HuH-7 (cell line): ENCODE measurements at regions not wholly inside any gene's neighbourhood (a gene's known extent, or its start where the extent isn't known, plus 50 kb on each side); places are given as distances from the start of the nearest gene placed in this dataset.
"Not testable (repeated sequence)": the region's sequence is repeated elsewhere in the genome, so short reads cannot be mapped to it uniquely, and the experiment has no call there.

Experiments used
- DNase-seq: peaks from one replicate; pipeline ENCODE4 v3.0.0; 2011; ENCODE audit warnings: low spot score

- DNase-seq = no peak
Measured at GRCh38 chr4:163077680-163078079, 89.0 kb downstream of the NAF1 start.

GRCh38 chr4:163072222-163072621, 94.5 kb downstream of the NAF1 start:
- DNase-seq = no peak

GRCh38 chr4:163071308-163071707, 95.4 kb downstream of the NAF1 start:
- DNase-seq = no peak

GRCh38 chr4:163070023-163070422, 96.7 kb downstream of the NAF1 start:
- DNase-seq = no peak

GRCh38 chr4:163063891-163064290, 102.8 kb downstream of the NAF1 start:
- DNase-seq = no peak

GRCh38 chr4:163048447-163048846, 118.2 kb downstream of the NAF1 start:
- DNase-seq = peak; percentile 31

GRCh38 chr4:163042306-163042705, 124.4 kb downstream of the NAF1 start:
- DNase-seq = no peak

GRCh38 chr4:163017135-163017534, 149.6 kb downstream of the NAF1 start:
- DNase-seq = no peak

- DNase-seq = no peak
Measured at GRCh38 chr4:163012816-163013215, 153.9 kb downstream of the NAF1 start.

GRCh38 chr4:163003979-163004378, 162.7 kb downstream of the NAF1 start:
- no peak for DNase-seq

GRCh38 chr4:162988530-162988929, 178.2 kb downstream of the NAF1 start:
- DNase-seq = no peak

GRCh38 chr4:162985131-162985530, 181.6 kb downstream of the NAF1 start:
- DNase-seq = no peak

GRCh38 chr4:162984621-162985020, 182.1 kb downstream of the NAF1 start:
- no peak for DNase-seq

- no peak for DNase-seq
Measured at GRCh38 chr4:162981823-162982222, 184.9 kb downstream of the NAF1 start.

GRCh38 chr4:162978398-162978797, 188.3 kb downstream of the NAF1 start:
- no peak for DNase-seq

GRCh38 chr4:162977788-162978187, 188.9 kb downstream of the NAF1 start:
- no peak for DNase-seq

GRCh38 chr4:162972661-162973330, 193.9 kb downstream of the NAF1 start:
- no peak for DNase-seq

GRCh38 chr4:162969194-162969593, 197.5 kb downstream of the NAF1 start:
- no peak for DNase-seq

GRCh38 chr4:162965978-162966377, 200.7 kb downstream of the NAF1 start:
- DNase-seq = not testable (repeated sequence)

GRCh38 chr4:162959046-162959445, 207.6 kb downstream of the NAF1 start:
- no peak for DNase-seq

GRCh38 chr4:162957521-162958143, 209.1 kb downstream of the NAF1 start:
- no peak for DNase-seq

GRCh38 chr4:162954976-162955375, 211.7 kb downstream of the NAF1 start:
- no peak for DNase-seq

- DNase-seq = no peak
Measured at GRCh38 chr4:162952232-162952631, 214.5 kb downstream of the NAF1 start.

GRCh38 chr4:162945713-162946112, 221.0 kb downstream of the NAF1 start:
- no peak for DNase-seq
